HL-60 (cell line): ENCODE measurements at regions not wholly inside any gene's neighbourhood (a gene's known extent, or its start where the extent isn't known, plus 50 kb on each side); places are given as distances from the start of the nearest gene placed in this dataset.

Experiments
- DNase-seq, 2 experiments: peaks; one replicate each; pipeline ENCODE4 v3.0.0-alpha.2; 2010 to 2020; ENCODE audit warnings: low read depth in 1 of 2, low spot score in 1 of 2
- H3K27ac ChIP-seq: fragments of 250-450 bp; sonication (Bioruptor Pico); replicated peaks from 2 replicates; pipeline ENCODE4 v1.5.1; 2020; ENCODE audit warnings: mild to moderate bottlenecking, moderate library complexity
- H3K27me3 ChIP-seq: fragments of 250-450 bp; sonication (Bioruptor Pico); 2 replicates; pipeline ENCODE4 v1.5.1; 2021; ENCODE audit warnings: mild to moderate bottlenecking, moderate library complexity; ENCODE audit not compliant: insufficient read depth, poor library complexity, severe bottlenecking
- H3K4me3 ChIP-seq: replicated peaks from 2 replicates; pipeline ENCODE4 v1.5.1; 2011; ENCODE audit warnings: mild to moderate bottlenecking, control low read depth, low read length; ENCODE audit not compliant: insufficient read depth
- GABPA ChIP-seq: IDR thresholded peaks from 2 replicates; pipeline ENCODE4 v1.6.1; 2012; ENCODE audit warnings: low read depth
- POLR2AphosphoS5 ChIP-seq: IDR thresholded peaks from 2 replicates; pipeline ENCODE4 v1.6.1; 2012; ENCODE audit warnings: low read depth
- SPI1 ChIP-seq: IDR thresholded peaks from 2 replicates; pipeline ENCODE4 v1.6.1; 2012; ENCODE audit warnings: low read depth, mild to moderate bottlenecking, borderline replicate concordance
- TF ChIP-seq, protein P1 (sequence below): IDR thresholded peaks from 2 replicates; pipeline ENCODE4 v1.6.1; 2012; ENCODE audit warnings: low read depth; ENCODE audit not compliant: insufficient replicate concordance
- TF ChIP-seq, protein P2 (sequence below): IDR thresholded peaks from one replicate; pipeline ENCODE4 v1.5.1; 2011; ENCODE audit warnings: low read length, control low read depth, inconsistent platforms; ENCODE audit not compliant: insufficient read depth

DNA sequence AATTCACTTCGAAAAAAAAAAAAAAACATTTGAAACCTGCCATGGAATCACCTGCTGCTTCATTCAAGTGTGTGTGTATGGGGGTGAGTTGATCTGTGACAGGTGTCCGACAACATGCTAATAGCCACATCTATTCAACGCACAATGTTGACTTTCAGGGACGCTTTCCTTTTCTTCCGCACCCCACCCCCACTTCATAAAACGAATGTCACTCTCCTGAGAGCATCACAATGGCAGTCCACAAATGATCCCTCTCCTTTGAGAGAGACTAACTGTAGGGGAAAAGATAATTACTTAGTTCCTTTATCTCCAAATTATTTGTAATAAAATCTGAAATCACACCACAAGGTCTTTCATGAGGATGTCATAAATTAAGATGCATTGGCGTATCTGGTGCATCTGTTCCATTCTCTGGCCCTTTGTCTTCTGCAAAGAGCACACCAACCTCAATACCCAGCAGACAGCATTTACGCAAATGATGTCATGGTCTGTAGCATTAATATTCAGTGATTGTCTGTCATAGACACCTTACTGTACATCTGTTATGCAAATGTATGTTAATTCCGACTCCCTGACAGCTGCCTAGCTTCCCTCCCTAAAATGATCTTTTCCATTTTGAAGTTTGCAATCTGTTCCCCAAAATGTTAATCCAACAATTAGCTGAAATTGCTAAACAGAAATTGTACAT lies 640.0 kb upstream of the BOD1L1 start:
- H3K27ac ChIP-seq = no peak overlapping the region
- no peaks in the 10 kb centered on the region for H3K27me3 ChIP-seq
- DNase-seq = no peak
- TF ChIP-seq, protein P1, sequence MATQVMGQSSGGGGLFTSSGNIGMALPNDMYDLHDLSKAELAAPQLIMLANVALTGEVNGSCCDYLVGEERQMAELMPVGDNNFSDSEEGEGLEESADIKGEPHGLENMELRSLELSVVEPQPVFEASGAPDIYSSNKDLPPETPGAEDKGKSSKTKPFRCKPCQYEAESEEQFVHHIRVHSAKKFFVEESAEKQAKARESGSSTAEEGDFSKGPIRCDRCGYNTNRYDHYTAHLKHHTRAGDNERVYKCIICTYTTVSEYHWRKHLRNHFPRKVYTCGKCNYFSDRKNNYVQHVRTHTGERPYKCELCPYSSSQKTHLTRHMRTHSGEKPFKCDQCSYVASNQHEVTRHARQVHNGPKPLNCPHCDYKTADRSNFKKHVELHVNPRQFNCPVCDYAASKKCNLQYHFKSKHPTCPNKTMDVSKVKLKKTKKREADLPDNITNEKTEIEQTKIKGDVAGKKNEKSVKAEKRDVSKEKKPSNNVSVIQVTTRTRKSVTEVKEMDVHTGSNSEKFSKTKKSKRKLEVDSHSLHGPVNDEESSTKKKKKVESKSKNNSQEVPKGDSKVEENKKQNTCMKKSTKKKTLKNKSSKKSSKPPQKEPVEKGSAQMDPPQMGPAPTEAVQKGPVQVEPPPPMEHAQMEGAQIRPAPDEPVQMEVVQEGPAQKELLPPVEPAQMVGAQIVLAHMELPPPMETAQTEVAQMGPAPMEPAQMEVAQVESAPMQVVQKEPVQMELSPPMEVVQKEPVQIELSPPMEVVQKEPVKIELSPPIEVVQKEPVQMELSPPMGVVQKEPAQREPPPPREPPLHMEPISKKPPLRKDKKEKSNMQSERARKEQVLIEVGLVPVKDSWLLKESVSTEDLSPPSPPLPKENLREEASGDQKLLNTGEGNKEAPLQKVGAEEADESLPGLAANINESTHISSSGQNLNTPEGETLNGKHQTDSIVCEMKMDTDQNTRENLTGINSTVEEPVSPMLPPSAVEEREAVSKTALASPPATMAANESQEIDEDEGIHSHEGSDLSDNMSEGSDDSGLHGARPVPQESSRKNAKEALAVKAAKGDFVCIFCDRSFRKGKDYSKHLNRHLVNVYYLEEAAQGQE = no peak
- TF ChIP-seq POLR2AphosphoS5 (no peak), SPI1 (no peak), GABPA (no peak)
- TF ChIP-seq, protein P2, sequence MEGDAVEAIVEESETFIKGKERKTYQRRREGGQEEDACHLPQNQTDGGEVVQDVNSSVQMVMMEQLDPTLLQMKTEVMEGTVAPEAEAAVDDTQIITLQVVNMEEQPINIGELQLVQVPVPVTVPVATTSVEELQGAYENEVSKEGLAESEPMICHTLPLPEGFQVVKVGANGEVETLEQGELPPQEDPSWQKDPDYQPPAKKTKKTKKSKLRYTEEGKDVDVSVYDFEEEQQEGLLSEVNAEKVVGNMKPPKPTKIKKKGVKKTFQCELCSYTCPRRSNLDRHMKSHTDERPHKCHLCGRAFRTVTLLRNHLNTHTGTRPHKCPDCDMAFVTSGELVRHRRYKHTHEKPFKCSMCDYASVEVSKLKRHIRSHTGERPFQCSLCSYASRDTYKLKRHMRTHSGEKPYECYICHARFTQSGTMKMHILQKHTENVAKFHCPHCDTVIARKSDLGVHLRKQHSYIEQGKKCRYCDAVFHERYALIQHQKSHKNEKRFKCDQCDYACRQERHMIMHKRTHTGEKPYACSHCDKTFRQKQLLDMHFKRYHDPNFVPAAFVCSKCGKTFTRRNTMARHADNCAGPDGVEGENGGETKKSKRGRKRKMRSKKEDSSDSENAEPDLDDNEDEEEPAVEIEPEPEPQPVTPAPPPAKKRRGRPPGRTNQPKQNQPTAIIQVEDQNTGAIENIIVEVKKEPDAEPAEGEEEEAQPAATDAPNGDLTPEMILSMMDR = no peak
- no peak overlapping the region for H3K4me3 ChIP-seq

DNA sequence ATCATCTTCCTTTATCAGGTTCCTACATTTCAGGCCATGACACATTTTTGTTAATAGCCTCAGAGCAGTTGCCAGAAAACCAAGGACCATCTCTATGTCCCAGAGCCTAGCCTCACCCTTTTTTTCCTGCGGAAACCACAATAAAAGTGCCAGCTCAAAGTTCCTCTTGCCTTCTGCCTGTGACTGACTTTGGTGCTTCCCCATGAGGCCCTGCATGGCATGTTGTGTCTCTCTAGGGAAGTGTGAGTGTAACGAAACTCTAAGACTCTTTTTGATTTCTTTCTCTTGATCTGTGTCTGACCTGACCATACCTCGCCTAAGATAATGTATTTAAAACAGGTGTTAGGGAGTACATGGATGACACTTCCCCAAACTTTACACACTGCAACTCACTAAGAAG lies 642.3 kb upstream of the BOD1L1 start:
- H3K27ac ChIP-seq = no peak overlapping the region
- no peak for TF ChIP-seq GABPA
- no peak; the same call in 1 of the 2 replicates for TF ChIP-seq SPI1
- no peak for TF ChIP-seq POLR2AphosphoS5
- H3K27me3 ChIP-seq = no peaks in the 10 kb centered on the region
- DNase-seq = peak in 1 of 2 experiments; percentile 67
- H3K4me3 ChIP-seq = no peak overlapping the region

DNA sequence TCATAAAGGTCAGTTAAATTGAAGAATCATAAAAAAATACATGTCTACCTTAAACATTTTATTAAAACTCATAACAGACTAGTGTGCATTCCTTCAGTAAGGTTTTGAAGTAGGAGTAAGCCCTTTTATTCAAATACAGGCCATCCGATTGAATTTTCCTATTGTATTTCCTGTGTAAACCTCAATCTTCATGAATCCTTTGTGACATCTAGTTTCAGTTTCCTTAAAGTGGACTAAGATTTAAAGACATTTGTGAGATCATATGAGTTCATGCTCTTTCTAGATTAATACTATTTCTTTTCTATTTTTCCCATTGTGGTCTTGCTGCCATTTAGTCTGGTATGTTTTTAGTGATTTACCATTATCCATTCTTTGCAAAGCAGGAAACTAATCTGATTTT lies 644.7 kb upstream of the BOD1L1 start:
- TF ChIP-seq, protein P1 = no peak
- no peak for TF ChIP-seq SPI1
- TF ChIP-seq GABPA = no peak
- no peak for TF ChIP-seq POLR2AphosphoS5
- TF ChIP-seq, protein P2 = no peak

DNA sequence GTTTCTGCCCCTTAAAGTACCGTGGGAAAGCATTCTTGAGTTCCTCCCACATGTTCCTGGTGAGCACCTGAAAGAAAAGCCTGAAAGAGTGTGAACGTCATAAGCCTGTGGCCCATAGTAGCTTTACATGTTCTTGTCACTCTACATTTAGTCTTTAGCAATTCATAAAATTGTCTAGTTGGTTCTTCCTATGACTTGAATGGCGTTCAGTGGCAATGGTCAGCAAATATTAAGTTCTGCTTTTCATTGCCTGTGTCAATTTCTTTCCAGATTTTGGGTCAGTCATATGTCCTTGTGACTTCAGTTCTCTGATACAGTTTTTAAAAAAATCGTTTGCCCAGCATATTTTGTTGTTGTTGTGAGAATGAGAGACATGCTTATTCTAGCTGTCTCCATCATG lies 650.0 kb upstream of the BOD1L1 start:
- no peak overlapping the region for H3K4me3 ChIP-seq
- no peak overlapping the region for H3K27ac ChIP-seq
- TF ChIP-seq, protein P2 = no peak
- TF ChIP-seq, protein P1 = no peak
- TF ChIP-seq SPI1 (no peak), POLR2AphosphoS5 (no peak), GABPA (no peak)
- no peak for DNase-seq
- no peaks in the 10 kb centered on the region for H3K27me3 ChIP-seq

More for the DNA sequence above, 644.7 kb upstream of the BOD1L1 start:
- no peak for DNase-seq
- Histone ChIP-seq H3K27ac (no peak overlapping the region), H3K4me3 (no peak overlapping the region), H3K27me3 (no peaks in the 10 kb centered on the region)
